ENCODE measurements at regions not wholly inside any gene's neighbourhood (a gene's known extent, or its start where the extent isn't known, plus 50 kb on each side); places are given as distances from the start of the nearest gene placed in this dataset.
A peak's percentile ranks its signal among the peaks of the same experiment; 100 is the strongest.

GRCh38 chr1:58257003-58257402, 289.5 kb downstream of the OMA1 start:
- TF ChIP-seq CTCF (IDR thresholded peaks at IDR 0.05) (no peak), POLR2A (IDR thresholded peaks at IDR 0.05) (no peak)
- Histone ChIP-seq H3K4me3 (no peak overlapping the region), H3K36me3 (replicated peaks in 1 of 2; ENCODE audit: insufficient read depth in 1 of 2, low read depth in 2 of 2) (no peaks in the 10 kb centered on the region), H3K27me3 (no peaks in the 10 kb centered on the region), H3K9me3 (no peaks in the 10 kb centered on the region), H3K27ac (no peak overlapping the region), H3K4me1 (no peaks in the 10 kb centered on the region)
- WGBS, 2 donors = 88 to 92% methylated on average over 1 of the region's 1 CpG
- intact Hi-C loops (cut with DNase I) = no loop called here
- DNase-seq = no peak
- ATAC-seq = no peak

GRCh38 chr1:58256546-58256945, 290.0 kb downstream of the OMA1 start:
- no peaks in the 10 kb centered on the region for H3K27me3 ChIP-seq
- DNase-seq = no peak
- intact Hi-C loops (cut with DNase I) = no loop called here
- 83 to 86% methylated on average over 3 of the region's 3 CpGs for WGBS, 2 donors
- no peak overlapping the region for H3K27ac ChIP-seq
- TF ChIP-seq CTCF (IDR thresholded peaks at IDR 0.05) = no peak
- no peak for TF ChIP-seq POLR2A (IDR thresholded peaks at IDR 0.05)
- no peaks in the 10 kb centered on the region for H3K9me3 ChIP-seq
- no peak for ATAC-seq
- no peaks in the 10 kb centered on the region for H3K36me3 ChIP-seq (replicated peaks in 1 of 2; ENCODE audit: insufficient read depth in 1 of 2, low read depth in 2 of 2)
- no peaks in the 10 kb centered on the region for H3K4me1 ChIP-seq
- no peak overlapping the region for H3K4me3 ChIP-seq

GRCh38 chr1:58256041-58256440, 290.5 kb downstream of the OMA1 start:
- TF ChIP-seq POLR2A (IDR thresholded peaks at IDR 0.05) = no peak
- no peak for TF ChIP-seq CTCF (IDR thresholded peaks at IDR 0.05)
- no peak overlapping the region for H3K27ac ChIP-seq
- DNase-seq = no peak
- WGBS, 2 donors = 85 to 91% methylated on average over 10 of the region's 10 CpGs
- H3K9me3 ChIP-seq = no peaks in the 10 kb centered on the region
- intact Hi-C loops (cut with DNase I) = no loop called here
- no peak for ATAC-seq
- no peaks in the 10 kb centered on the region for H3K36me3 ChIP-seq (replicated peaks in 1 of 2; ENCODE audit: insufficient read depth in 1 of 2, low read depth in 2 of 2)
- no peak overlapping the region for H3K4me3 ChIP-seq
- H3K27me3 ChIP-seq = no peaks in the 10 kb centered on the region
- no peaks in the 10 kb centered on the region for H3K4me1 ChIP-seq

- TF ChIP-seq CTCF (IDR thresholded peaks at IDR 0.05) (no peak), POLR2A (IDR thresholded peaks at IDR 0.05) (no peak)
- Histone ChIP-seq H3K4me3 (no peak overlapping the region), H3K9me3 (no peaks in the 10 kb centered on the region), H3K4me1 (peaks cover 2% of the 10 kb centered on the region), H3K27me3 (no peaks in the 10 kb centered on the region), H3K36me3 (replicated peaks in 1 of 2; ENCODE audit: insufficient read depth in 1 of 2, low read depth in 2 of 2) (no peaks in the 10 kb centered on the region), H3K27ac (no peak overlapping the region)
- DNase-seq = no peak
- ATAC-seq = no peak
- WGBS, 2 donors = 68 to 70% methylated on average over 4 of the region's 4 CpGs
- intact Hi-C loops (cut with DNase I) = no loop called here
Observed at GRCh38 chr1:58255192-58255591, 291.3 kb downstream of the OMA1 start.

- no peak overlapping the region for H3K27ac ChIP-seq
- TF ChIP-seq POLR2A (IDR thresholded peaks at IDR 0.05) = no peak
- TF ChIP-seq CTCF (IDR thresholded peaks at IDR 0.05) = peak in 2 of 7 experiments; percentile 5 to 9
- intact Hi-C loops (cut with DNase I) = no loop called here
- H3K27me3 ChIP-seq = peaks cover 0 to 4% of the 10 kb centered on the region in 2 donors
- no peak for ATAC-seq
- H3K4me3 ChIP-seq = no peak overlapping the region
- peaks cover 12% of the 10 kb centered on the region for H3K4me1 ChIP-seq
- no peaks in the 10 kb centered on the region for H3K36me3 ChIP-seq (replicated peaks in 1 of 2; ENCODE audit: insufficient read depth in 1 of 2, low read depth in 2 of 2)
- 49% methylated on average over 4 of the region's 4 CpGs for WGBS, 2 donors
- no peak for DNase-seq
- no peaks in the 10 kb centered on the region for H3K9me3 ChIP-seq
Observed at GRCh38 chr1:58251430-58252073, 295.0 kb downstream of the OMA1 start.

Data from body of pancreas (tissue), 4 donors.